Germinal center (tissue), 1 donor: ENCODE measurements at regions not wholly inside any gene's neighbourhood (a gene's known extent, or its start where the extent isn't known, plus 50 kb on each side); places are given as distances from the start of the nearest gene placed in this dataset.

Experiments used
- DNase-seq: peaks from one replicate; pipeline ENCODE4 v3.0.0; 2012; ENCODE audit warnings: mixed read lengths, low spot score

- no peak for DNase-seq
Measured at GRCh38 chr7:124423863-124424262, 341.7 kb downstream of the GPR37 start.

GRCh38 chr7:124422081-124422480, 343.5 kb downstream of the GPR37 start:
- DNase-seq = no peak

- no peak for DNase-seq
Measured at GRCh38 chr7:124420367-124420766, 345.2 kb downstream of the GPR37 start.

- DNase-seq = no peak
Measured at GRCh38 chr7:124413029-124413428, 352.6 kb downstream of the GPR37 start.

- DNase-seq = no peak
Measured at GRCh38 chr7:124412531-124412930, 353.1 kb downstream of the GPR37 start.

GRCh38 chr7:124411796-124412195, 353.8 kb downstream of the GPR37 start:
- no peak for DNase-seq

GRCh38 chr7:124403587-124403986, 362.0 kb downstream of the GPR37 start:
- DNase-seq = no peak

GRCh38 chr7:124403112-124403511, 362.5 kb downstream of the GPR37 start:
- no peak for DNase-seq

- no peak for DNase-seq
Measured at GRCh38 chr7:124399941-124400340, 365.7 kb downstream of the GPR37 start.

GRCh38 chr7:124398937-124399552, 366.2 kb upstream of the TMEM229A start:
- no peak for DNase-seq

GRCh38 chr7:124397134-124397533, 364.3 kb upstream of the TMEM229A start:
- no peak for DNase-seq

- no peak for DNase-seq
Measured at GRCh38 chr7:124390301-124390700, 357.4 kb upstream of the TMEM229A start.

- DNase-seq = no peak
Measured at GRCh38 chr7:124388751-124389150, 355.9 kb upstream of the TMEM229A start.

- no peak for DNase-seq
Measured at GRCh38 chr7:124387056-124387455, 354.2 kb upstream of the TMEM229A start.

- DNase-seq = no peak
Measured at GRCh38 chr7:124379296-124379695, 346.4 kb upstream of the TMEM229A start.

- no peak for DNase-seq
Measured at GRCh38 chr7:124376111-124376510, 343.2 kb upstream of the TMEM229A start.

- DNase-seq = no peak
Measured at GRCh38 chr7:124375391-124375790, 342.5 kb upstream of the TMEM229A start.

- DNase-seq = no peak
Measured at GRCh38 chr7:124369310-124369709, 336.4 kb upstream of the TMEM229A start.

- DNase-seq = no peak
Measured at GRCh38 chr7:124366118-124366517, 333.3 kb upstream of the TMEM229A start.

- DNase-seq = no peak
Measured at GRCh38 chr7:124364283-124364682, 331.4 kb upstream of the TMEM229A start.

- DNase-seq = no peak
Measured at GRCh38 chr7:124354201-124354600, 321.3 kb upstream of the TMEM229A start.

- no peak for DNase-seq
Measured at GRCh38 chr7:124351950-124352349, 319.1 kb upstream of the TMEM229A start.

- no peak for DNase-seq
Measured at GRCh38 chr7:124349443-124349842, 316.6 kb upstream of the TMEM229A start.

- no peak for DNase-seq
Measured at GRCh38 chr7:124338861-124339260, 306.0 kb upstream of the TMEM229A start.
